ENCODE measurements at regions not wholly inside any gene's neighbourhood (a gene's known extent, or its start where the extent isn't known, plus 50 kb on each side); places are given as distances from the start of the nearest gene placed in this dataset.

DNA sequence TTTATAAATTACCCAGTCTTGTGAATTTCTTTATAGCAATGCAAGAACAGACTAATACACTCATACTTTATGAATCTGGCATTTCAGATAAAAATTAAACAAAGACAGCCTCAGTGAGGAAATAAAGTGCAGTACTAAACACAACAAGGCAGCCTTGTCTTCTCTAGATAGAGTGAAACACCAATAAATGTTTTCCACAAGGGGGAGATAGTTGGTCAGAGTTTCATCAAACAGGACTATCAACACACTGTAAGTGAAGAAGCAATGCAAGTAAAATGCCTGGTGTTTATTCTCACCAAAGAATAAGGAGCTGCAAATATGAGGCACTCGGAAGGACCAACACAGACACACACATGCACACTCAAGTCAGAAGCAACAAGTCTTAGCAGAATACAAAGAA is 62.8 kb downstream of the FAM9B start:
- TF ChIP-seq, protein P1, sequence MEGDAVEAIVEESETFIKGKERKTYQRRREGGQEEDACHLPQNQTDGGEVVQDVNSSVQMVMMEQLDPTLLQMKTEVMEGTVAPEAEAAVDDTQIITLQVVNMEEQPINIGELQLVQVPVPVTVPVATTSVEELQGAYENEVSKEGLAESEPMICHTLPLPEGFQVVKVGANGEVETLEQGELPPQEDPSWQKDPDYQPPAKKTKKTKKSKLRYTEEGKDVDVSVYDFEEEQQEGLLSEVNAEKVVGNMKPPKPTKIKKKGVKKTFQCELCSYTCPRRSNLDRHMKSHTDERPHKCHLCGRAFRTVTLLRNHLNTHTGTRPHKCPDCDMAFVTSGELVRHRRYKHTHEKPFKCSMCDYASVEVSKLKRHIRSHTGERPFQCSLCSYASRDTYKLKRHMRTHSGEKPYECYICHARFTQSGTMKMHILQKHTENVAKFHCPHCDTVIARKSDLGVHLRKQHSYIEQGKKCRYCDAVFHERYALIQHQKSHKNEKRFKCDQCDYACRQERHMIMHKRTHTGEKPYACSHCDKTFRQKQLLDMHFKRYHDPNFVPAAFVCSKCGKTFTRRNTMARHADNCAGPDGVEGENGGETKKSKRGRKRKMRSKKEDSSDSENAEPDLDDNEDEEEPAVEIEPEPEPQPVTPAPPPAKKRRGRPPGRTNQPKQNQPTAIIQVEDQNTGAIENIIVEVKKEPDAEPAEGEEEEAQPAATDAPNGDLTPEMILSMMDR (IDR thresholded peaks at IDR 0.05), result peak; percentile 34; the same call in 1 of the 2 replicates

DNA sequence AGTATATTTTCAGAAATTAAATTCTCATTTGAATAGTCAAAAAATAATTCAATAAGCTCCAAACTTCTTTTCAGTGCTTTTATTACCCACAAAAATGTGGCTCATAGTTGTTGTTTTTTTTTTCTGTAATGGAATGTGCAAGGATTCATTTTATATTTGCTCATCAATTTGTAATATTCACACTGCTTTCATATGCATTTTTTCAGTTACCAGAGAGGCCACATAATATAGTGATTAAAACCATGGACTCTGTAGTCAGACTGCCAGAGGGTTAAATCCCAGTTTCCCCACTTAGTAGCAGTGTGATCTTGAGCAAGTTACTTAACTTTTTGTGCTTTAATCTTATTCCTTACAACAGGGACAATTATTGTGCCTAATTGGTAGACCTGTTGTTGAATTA is 64.5 kb downstream of the FAM9B start:
- TF ChIP-seq, protein P1 (IDR thresholded peaks at IDR 0.05), result no peak

DNA sequence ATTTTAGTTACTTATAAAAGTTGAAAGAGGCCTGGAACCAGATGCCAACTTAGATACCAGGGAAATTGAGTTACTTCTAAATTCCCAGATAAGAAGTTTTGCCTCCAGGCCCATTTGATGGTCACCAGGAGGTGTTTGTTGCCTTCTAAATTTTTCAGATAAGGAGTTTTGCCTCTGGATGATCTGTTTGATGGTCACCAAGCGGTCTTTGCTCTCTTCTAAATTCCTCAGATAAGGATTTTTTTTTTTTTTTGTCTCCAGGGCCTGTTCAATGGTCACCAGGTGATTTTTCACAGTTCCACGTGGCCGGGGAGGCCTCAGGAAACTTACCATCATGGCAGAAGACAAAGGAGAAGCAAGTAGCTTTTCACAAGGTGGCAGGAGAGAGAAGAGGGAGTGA is 66.5 kb downstream of the FAM9B start:
- TF ChIP-seq, protein P1 (IDR thresholded peaks at IDR 0.05), result no peak

DNA sequence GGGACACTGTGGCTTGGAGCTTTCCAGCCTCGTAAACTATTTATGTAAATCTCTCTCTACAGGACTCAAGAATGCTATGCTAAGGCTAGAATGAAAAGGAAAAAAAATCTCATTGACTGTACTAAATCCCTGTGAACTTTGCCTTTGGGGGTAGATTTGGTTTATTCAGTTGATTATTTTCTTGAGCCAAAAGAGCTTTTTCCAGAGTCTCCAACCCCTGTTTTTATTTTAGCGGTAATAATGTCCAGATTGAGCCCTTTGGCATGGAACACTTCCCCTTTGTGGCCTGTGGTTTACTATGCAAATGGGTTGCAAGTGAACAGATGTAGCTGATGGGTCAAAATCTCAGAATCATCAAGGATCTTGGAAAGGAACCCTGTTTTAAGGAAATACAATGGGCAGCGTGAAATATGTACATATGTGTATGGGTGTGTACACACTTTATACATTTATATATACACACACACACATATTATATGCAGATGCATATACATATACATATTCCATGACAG is 72.9 kb downstream of the FAM9B start:
- TF ChIP-seq, protein P1 (IDR thresholded peaks at IDR 0.05), result no peak

DNA sequence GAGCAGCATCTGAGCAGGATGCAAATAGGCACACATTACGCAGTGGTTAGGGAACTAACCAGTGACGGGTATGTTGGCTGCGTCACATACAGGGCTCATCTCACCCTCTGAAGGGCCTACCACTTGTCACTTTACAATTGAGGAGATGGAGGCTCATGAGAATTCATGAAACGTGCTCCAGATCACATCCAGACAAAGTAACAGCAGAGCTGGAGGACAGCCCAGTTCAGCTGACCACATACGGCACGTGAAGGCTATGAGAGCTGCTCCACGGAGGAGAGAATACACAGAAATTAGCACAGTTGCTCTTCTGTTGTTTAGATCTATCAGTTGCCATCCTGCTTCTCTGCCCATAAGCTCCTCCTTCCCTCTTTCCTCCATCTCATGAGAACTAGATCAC is 78.4 kb downstream of the FAM9B start:
- TF ChIP-seq, protein P1 (IDR thresholded peaks at IDR 0.05), result no peak

DNA sequence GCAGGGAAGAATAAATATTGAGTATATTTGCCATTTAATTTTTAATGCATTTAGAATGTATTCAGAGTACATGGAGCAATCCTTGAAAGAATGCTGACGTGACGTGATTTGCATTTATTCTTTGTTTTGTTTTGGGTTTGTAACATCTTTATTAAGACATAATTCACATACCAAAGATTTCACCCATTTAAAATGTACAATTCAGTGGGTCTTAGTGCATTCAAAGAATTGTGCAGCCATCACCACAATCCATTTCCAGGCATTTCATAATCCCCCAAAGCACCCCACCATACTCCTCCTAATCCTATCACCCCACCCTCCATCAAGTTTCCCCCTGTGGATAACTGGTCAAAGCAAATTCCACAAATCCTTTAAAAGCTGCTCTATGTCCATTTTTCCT is 87.4 kb downstream of the FAM9B start:
- TF ChIP-seq, protein P1 (IDR thresholded peaks at IDR 0.05), result no peak

DNA sequence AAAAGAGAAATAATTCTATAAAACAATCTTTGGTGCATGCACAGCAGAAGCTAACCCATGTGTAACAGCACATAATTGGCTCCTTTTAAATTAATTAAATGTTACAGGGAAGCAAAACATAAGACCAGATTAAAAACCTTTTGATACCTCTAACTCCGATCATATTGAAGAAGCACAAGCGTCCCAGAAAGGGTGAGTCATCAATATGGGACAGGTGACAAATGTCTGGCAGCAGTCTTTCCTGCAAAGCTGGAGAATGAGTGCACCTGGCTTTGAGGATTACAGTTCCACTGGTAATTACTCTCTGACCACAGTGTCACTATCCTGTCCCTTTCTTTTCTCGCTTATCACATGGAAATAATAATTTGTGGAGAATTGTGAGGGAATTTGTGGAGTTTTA is 94.6 kb downstream of the FAM9B start:
- TF ChIP-seq, protein P1 (IDR thresholded peaks at IDR 0.05), result no peak

DNA sequence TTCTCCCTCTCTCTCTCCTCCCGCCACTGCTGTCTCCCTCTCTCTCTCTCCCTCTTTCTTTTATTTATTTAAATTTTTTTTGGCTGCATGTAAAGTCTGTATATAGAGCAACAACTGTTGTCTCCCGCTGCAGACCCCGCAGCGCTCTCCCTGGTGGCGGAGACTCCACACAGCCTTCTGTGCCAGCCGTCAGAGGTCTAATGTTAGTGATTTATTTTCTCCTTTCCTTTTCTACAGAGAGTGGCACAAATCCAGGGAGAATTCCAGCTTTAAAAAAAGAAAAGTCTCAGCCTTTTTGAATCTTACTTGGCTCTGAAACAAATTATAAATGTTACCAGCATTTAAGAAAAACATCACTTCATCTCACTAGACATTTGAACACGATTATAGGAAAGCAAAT is 106.2 kb downstream of the FAM9B start:
- TF ChIP-seq, protein P1 (IDR thresholded peaks at IDR 0.05), result no peak
